Stimulated activated CD4-positive, alpha-beta T cell treated with anti-CD3 and anti-CD28 coated beads, Interleukin-12 subunit alpha, Interleukin-12 subunit beta, amount 100 ng/mL, for 24 hours (primary cell): ENCODE measurements at regions not wholly inside any gene's neighbourhood (a gene's known extent, or its start where the extent isn't known, plus 50 kb on each side); places are given as distances from the start of the nearest gene placed in this dataset.

Experiments used
- DNase-seq, 2 experiments: peaks; one replicate each; pipeline ENCODE4 v3.0.0-alpha.2; 2020; ENCODE audit warnings: low read depth in 2 of 2

GRCh38 chr14:101120641-101121507, 217.4 kb upstream of the RTL1 start:
- no peak for DNase-seq

DNA sequence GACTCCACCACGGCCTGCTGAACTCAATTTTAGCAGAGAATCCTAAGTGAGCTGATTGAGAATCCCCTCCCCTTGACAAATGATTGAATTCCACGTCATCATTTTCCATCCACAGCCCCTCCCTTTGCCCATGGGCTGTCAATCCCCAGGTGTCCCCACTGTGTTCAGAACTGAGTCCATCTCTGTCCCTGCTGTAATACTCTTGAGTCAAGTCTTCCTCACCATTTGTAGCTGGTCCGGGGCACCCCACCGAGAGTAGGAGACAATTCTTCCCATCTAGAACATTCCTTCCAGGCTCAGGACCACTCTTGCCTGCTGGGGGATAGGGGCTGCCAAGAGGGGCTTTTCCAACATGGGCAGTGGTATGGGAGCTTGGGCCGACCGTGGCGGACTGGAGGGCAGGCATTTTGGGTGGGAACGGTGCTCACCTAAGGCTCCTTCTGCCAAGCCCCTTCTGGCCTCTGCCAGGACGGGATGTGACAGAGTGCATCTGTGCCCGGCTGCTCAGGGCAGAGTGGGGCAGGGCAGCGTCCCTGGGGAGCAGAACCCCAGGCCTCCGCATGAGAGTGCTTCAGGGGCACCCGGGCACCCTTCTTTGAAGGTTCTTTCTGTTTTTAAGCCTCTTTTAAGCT, 218.1 kb upstream of the RTL1 start:
- no peak for DNase-seq

DNA sequence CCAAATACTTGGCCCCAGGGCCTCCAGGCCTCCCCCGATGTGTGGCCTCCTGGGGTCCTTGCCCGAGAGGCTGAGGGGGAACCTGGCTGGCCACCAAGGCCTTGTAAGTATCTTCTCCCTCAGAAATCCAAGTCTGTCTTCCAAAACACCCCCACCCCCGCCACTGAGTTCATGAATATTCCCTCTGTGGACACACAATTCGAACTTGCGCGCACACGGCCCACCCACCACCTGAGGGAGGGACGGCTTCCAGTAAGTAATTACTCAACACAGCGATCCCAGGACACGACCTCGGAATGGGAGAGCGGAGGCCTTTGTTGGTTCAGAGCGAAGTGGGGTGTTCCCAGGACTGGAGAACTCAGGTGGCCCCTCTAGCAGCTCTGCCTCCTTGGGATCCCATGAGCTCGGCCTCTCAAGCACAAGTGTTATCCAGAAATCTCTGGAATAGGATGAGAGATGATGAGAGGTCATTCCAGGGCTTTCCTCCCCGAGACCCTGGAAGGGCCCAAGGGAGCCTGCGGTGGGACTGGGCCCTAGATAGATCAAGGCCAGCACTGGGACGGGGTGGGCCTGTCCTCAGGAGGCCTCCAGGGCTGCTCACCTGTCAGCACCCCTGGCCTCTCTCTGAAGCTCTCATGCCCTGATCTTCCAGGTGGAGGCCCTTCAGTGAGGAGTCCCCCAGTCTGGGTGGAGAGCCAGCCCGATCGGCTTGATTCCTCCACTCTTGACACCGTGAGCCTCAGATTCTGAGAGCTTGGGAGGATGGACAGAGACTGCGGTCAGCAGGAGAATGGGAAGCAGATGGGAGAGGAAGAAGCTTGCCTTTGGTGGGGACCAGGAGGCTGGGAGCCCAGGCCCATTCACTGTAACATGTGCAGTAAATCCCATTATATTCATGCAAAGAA, 219.0 kb upstream of the RTL1 start:
- no peak for DNase-seq

DNA sequence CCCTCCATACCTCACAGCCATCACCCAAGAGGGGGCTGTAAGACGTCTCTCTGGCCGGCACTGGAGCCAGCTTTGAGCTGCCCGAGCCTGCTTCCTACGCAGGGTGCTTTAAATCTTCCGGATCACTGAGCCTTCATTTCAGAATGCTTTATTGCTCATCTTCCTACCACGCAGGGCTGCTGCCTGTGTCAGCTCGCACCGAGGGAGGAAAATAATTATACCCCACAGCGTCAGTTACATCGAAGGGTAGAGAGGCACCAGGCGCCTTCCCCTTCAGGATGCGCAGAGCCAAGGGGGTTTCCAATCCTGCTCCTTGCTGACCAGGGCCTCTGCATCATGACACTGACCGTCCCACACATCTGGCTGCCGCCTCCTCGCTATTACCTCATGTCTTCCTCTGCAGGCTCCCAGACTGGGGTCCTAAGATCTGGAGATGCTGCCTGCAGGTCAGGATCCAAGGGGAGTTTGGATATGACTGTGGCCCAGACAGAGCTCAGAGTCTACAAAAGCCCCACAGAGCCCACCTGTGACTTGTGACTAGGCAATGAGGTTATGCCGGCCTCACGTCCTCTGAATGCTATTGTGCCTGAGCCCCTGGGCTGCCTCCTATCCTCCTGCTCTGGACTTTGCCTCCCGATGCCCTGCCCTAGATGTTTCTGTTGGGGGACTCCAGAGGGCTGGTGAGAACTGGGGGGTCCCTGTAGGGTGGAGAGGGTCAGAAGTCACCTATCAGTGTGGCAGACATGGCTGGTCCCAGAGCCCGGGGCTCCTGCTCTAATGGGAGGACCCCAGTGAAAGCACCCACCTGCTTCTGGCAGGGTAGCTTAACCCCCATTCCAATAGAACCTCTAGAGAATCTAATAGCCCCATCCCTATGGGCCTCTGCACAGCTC, 220.3 kb upstream of the RTL1 start:
- no peak for DNase-seq

GRCh38 chr14:101124815-101125214, 221.3 kb upstream of the RTL1 start:
- DNase-seq = no peak

- no peak for DNase-seq
Observed at GRCh38 chr14:101125313-101125712, 221.8 kb upstream of the RTL1 start.

- no peak for DNase-seq
Observed at GRCh38 chr14:101125719-101126651, 222.5 kb upstream of the RTL1 start.

DNA sequence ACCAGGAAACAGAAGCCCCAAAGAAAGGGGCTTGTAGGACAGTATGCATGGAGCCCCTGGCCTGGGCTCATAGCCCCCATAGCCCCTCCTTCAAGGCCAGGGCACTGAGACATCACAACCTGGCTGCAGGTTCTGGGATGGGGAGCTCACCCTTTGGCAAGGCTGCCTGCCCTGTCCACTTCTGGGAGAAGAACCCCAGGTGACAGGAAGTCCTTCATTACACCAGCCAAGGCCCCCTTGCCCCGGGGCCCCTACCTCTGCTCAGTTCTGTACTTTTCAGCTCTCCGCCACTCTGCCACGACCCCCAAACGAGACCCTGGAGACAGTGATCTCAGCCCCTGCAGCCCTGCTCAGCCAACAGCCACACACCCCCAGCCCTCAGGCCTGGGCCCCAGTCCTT, 223.2 kb upstream of the RTL1 start:
- no peak for DNase-seq

GRCh38 chr14:101127224-101127623, 223.7 kb upstream of the RTL1 start:
- DNase-seq = no peak

- no peak for DNase-seq
Observed at GRCh38 chr14:101128478-101129321, 225.2 kb upstream of the RTL1 start.

DNA sequence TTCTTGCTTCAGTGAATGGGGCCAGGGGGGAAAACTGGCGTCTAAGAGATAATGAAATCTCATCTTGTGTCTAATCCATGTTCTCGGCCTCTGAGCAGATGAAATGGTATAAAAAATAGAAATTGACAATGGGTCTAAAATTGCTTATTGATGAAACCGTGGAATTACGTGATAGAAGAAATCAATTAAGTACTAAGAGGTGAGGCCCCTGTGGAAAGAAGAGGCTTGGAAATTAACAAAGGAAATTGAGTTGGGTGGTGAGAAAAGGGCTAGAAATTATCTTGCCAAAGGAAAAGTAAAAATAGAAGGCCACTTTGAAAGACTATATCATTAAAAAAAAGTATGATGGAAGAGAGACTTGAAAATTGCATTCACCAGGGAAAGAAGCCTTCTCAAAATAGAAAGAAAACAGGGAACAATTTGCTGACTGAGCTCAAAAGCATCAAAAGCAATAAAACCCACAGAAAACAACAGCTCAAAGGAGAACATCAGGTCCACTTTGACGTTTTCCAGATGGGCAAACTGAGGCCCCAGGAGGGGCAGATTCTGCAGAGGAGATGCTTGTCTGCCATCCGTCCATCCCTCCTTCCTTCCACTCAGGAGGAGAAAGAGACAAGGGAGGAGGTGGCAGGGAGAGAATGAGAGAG, 226.1 kb upstream of the RTL1 start:
- DNase-seq = no peak

DNA sequence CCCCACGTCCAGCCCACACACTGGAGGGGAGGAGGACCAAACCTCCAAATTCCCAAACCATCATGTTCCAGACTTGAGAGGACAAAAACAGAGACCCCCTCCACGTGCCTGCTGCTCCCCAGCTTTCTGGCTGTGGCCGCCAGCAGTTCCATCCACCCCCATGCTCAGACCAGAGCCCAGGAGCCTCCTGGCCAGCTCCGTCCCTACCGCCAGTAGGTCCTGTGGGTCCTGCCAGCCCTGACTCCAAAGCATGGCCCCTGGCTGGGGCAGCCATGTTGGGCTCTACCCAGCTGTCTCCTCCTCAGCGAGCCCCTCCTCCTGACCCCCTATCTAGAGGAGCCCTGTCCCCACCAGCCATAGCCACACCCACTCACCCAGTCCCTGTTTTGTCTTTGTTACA, 227.3 kb upstream of the RTL1 start:
- no peak for DNase-seq

GRCh38 chr14:101131451-101131916, 228.0 kb upstream of the RTL1 start:
- DNase-seq = no peak

DNA sequence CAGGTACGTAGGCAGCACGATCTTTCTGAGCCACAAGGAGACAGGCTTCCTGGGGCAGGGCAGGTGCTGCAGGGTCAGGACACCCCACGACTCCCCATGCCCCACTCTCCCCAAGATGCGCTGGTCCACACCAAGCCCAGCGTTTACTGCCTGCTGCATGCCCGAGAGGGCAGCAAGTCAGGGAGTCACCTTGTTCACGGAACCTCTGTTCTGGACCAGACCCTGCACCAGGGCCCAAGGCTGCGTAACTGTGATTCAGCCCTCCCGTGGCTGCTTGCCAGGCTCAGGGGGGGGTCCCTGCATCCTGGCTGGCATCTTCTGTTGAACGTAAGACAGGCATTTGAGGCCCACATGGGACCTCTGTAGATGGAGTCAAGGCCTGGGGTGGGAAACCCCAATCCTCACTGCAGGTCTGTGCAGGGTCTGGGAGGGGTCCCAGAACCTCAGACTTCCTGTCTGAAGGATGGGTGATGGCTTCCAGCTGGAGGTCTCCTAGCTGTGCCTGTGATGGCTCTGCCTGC, 228.6 kb upstream of the RTL1 start:
- DNase-seq = no peak

DNA sequence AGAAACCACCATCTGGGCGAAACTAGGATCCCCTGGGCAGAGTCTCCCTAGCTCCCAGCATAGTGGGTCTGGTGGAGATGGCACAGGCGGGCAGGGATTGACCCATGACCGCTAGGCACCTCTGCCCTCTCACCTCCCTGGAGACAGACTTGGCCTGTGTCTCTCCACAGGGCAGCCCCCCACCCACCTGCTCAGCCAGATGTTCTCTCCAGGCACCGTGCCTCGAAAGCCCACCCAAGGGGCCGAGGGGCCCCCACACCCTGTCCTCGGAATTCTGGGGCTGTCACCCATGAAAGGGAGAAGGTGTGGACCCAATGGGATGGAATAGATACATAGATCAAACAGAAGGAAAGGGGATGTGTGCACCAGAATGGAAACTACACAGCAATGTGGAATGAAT, 229.1 kb upstream of the RTL1 start:
- DNase-seq = no peak

- DNase-seq = no peak
Observed at GRCh38 chr14:101133068-101133467, 229.5 kb upstream of the RTL1 start.

GRCh38 chr14:101134161-101134631, 230.7 kb upstream of the RTL1 start:
- no peak for DNase-seq

DNA sequence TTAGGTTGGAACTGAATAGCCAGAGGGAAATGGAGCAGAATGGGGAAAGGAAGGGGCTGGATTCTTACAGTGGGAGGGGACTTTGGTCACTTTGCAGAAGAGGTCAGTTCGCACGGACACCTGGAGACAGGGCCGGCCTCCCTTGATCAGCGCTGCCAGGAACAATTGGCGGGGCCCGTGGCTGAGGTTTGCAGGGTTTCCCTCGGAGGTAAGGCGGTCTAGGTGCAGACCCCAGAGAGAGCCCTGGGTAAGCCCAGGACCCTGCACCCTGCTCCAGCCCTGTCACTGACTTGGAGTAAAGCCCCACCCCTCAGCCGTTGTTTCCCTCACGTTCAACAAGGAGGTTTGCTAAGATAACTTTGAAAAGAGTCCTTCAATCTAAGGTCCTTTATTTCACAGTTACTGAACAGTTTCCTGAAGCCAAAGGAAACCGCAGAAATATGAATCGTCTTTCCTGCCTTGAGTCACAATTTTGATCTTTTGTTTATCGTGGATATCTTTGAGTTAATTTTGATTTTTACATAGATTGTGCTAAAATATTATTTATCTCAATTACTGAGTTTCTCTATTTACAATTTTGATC, 231.4 kb upstream of the RTL1 start:
- DNase-seq = no peak
